ENCODE measurements at regions not wholly inside any gene's neighbourhood (a gene's known extent, or its start where the extent isn't known, plus 50 kb on each side); places are given as distances from the start of the nearest gene placed in this dataset.

DNA sequence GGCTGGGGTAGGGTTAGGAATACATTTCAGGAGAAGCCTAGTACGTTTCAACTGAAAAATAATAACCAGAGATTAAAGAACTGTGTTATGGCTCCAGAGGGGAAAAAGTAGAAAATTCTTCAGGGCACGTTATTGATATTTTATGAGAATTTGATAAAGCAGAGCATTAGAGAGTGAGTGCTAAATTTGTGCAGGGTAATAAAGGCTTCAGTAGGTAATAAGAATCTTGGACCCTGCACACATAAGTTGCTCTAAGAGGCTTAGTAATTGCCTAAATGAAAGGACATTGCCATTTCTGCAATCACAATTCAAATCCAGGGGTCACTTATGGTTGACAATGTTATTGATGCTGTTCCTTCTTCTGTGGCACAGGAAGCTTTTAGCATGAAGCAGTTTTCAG, 439.4 kb upstream of the DCN start:
- DNase-seq (ENCODE audit: low read depth): no peak

GRCh38 chr12:91620992-91621391, 438.4 kb upstream of the DCN start:
- DNase-seq (ENCODE audit: low read depth): no peak

DNA sequence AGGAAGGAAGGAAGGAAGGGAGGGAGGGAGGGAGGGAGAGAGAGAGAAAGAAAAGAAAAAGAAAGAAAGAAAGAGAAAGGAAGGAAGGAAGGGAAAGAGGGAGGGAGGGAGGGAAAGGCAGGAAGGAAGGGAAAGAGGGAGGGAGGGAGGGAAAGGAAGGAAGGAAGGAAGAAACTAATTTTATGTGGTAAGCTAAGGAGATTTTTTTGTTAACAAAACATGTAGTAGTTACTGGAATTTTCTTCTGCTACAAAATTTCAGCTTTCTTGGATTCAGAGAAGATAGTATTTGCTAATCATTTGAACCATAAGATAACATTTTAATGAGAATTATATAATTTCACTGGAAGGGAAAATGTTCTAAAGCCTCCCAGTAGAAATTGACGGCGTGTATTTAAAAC, 437.8 kb upstream of the DCN start:
- DNase-seq (ENCODE audit: low read depth): no peak

GRCh38 chr12:91618281-91618680, 435.7 kb upstream of the DCN start:
- DNase-seq (ENCODE audit: low read depth): no peak

GRCh38 chr12:91617818-91618217, 435.2 kb upstream of the DCN start:
- no peak for DNase-seq (ENCODE audit: low read depth)

DNA sequence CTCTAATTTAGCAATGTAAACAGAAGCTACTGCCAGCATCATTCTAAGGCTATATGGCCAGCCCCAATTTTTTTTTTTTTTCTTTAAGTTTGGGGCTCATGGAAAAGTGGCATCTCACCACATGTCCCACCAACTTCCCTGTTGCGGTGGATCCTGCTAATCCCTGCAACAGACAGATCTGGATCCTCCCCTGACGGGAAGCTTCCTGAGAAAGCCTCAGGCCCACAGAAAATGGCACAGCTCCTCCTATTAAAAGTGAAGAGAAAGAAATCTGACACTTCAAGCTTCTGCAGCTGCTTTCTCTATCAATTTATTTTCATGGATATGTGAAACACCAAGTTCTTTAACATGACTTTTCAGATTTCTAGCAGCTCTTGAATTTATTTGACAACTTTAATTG, 433.8 kb upstream of the DCN start:
- no peak for DNase-seq (ENCODE audit: low read depth)

- no peak for DNase-seq (ENCODE audit: low read depth)
Observed at GRCh38 chr12:91613223-91613779, 430.7 kb upstream of the DCN start.

DNA sequence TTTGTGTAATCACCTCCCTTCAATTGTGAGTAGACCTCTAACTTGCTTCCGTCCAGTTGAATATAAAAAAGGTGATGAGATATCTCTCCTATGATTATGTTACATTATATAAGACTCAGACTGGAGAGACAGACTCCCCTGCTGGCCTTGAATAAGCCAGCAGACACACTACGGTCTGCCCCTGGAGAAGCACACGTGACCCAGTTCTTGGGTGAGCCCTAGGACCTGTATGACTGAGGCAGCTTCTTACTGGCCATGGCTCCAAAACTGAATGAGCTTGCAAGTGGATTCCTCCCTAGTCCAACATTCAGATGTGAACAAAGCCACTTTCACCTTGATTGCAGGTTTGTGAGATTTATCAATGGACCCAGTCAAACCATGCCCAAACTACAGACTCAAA, 427.9 kb upstream of the DCN start:
- DNase-seq (ENCODE audit: low read depth): no peak

DNA sequence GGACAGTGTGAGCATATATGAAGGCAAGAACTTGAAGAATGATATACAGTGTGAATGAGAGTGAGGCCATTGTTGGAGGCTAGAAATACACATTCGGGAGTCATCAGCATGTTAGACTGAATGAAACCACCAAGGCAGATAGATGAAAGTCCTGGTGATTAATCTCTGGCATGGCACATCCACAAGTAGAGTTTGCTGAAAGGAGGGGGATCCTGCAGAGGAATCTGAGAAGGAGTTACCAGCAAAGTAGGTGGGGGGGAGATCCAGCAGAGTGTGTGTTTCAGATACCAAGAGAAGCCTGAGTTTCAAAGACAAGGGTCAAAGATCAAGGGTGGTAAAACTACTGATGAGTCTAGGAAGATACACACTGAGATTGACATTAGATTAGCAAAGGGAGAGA, 426.7 kb upstream of the DCN start:
- DNase-seq (ENCODE audit: low read depth): no peak

DNA sequence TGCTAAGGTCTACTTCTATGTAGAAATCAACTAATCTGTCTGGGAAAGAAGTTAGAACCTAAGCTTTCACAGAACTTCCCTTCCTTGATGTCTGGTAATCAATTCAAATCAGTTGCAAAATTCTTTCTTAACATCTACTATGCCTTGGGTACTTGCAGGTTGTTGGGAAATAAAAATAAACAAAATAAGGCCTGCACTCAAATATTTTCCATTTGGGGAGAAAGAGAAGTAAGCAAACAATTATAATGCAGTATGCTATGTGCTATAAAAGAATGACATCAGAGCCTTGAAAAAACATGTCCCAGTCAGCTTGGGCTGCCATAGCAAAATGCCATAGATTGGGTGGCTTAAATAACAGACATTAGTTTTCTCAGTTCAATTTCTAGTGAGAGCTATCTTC, 425.9 kb upstream of the DCN start:
- no peak for DNase-seq (ENCODE audit: low read depth)

- DNase-seq (ENCODE audit: low read depth): no peak
Observed at GRCh38 chr12:91606662-91607377, 424.2 kb upstream of the DCN start.

GRCh38 chr12:91604897-91605296, 422.3 kb upstream of the DCN start:
- no peak for DNase-seq (ENCODE audit: low read depth)

GRCh38 chr12:91603060-91603459, 420.4 kb upstream of the DCN start:
- no peak for DNase-seq (ENCODE audit: low read depth)

- no peak for DNase-seq (ENCODE audit: low read depth)
Observed at GRCh38 chr12:91601054-91601453, 418.4 kb upstream of the DCN start.

- no peak for DNase-seq (ENCODE audit: low read depth)
Observed at GRCh38 chr12:91594715-91595114, 412.1 kb upstream of the DCN start.

DNA sequence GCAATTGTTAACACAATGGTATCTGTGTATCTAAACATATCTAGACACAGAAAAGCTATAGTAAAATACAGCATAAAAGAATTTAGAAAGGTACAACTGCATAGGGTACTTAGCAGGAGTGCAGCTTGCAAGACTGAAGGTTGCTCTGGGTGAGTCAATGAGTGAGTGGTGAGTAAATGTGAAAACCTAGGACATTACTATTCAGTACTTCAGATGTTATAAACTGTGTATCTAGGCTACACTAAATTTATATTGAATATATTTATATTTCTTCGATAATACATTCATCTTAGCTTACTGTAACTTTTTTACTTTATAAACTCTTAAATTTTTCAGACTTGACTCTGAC, 409.0 kb upstream of the DCN start:
- DNase-seq (ENCODE audit: low read depth): no peak

- no peak for DNase-seq (ENCODE audit: low read depth)
Observed at GRCh38 chr12:91590966-91591638, 408.5 kb upstream of the DCN start.

GRCh38 chr12:91588874-91589454, 406.3 kb upstream of the DCN start:
- no peak for DNase-seq (ENCODE audit: low read depth)

DNA sequence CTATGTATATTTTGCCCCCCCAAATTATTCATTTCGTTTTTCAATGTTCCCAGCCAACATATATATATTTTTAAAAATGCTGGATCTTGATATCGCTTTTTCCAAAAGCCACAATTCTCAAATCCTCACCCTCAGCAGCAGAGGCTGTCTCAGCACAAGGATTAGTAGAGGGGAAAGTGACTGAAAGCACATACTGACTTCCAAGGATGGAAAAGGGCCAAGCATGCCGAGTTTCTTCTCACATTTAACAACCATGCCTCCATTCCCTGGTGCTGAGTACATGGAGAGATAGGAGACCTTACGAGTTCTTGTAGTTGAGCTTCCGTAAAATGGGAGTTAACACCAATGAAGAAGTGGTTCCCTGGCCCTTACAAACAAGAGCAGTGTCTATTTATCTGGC, 403.4 kb upstream of the DCN start:
- no peak for DNase-seq (ENCODE audit: low read depth)

DNA sequence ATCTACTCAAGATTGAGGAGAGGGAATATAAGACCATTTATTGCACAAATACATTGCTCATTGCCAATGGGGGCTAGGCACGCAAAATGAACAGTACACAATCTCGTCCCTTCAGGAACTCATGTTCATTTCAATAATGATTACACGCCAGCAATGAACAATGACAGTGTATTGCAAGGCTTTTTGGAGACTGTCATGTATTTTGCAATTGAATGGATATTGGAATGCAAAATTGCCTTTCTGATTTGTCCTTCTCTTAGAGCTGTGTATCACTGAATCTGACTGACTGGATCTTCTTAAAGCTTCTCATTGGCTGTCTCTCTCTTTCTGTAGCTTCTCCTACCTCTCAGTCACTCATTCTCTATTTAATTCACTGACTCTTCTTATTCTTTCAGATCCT, 400.2 kb upstream of the DCN start:
- no peak for DNase-seq (ENCODE audit: low read depth)

DNA sequence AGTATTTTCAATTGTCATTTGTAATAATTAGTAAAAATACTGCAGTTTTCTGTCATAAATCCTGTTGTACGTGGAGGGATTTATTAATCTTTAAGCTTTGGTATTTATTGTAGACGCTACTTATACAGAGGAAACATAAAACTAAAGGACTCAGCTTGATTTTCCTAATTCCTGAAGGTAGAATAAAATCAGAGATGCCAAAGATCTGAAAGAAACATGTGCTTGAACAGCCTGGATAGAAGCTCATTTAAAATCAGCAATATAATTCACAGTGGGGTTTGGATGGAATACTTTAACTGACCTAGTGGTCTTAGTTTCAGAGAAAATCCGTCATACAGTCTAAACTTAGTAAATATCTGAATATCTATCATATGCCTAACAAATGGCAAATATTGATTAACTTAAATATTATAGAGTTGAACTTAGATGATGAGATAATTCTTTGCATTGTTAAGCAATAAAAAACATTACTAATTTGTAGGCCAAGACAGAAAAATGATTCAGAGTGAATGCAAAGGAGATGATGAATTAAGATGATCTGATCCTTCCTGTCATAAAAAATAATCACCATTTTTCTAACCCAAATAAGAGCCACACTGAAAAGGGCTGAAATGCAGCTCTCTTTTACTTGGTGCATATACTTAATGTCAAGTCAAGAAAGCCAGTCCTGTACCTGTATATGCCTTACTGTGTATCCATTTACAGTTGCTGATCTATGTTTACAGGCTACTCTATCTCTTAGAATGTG, 397.1 kb upstream of the DCN start:
- no peak for DNase-seq (ENCODE audit: low read depth)

- no peak for DNase-seq (ENCODE audit: low read depth)
Observed at GRCh38 chr12:91577586-91578539, 395.2 kb upstream of the DCN start.
